Naive thymus-derived CD8-positive, alpha-beta T cell (primary cell): ENCODE measurements at regions not wholly inside any gene's neighbourhood (a gene's known extent, or its start where the extent isn't known, plus 50 kb on each side); places are given as distances from the start of the nearest gene placed in this dataset.

Source experiments
- ATAC-seq, 2 donors: fragments of 150-1000 bp; cut with Tn5 transposase in 1 of 2; sonication (Bioruptor Pico), chemical (Tn5 transposase) in 1 of 2; 1 replicate in 1 of 2; 2 replicates in 1 of 2; pipeline ENCODE4 v1.10.0; 2021; ENCODE audit warnings: mild to moderate bottlenecking in 2 of 2, moderate library complexity in 2 of 2
- POLR2A ChIA-PET: fragments of 350-600 bp; sonication (Branson Sonifier 250); formaldehyde crosslinking; loops from one replicate; lab custom pipeline; 2021; ENCODE audit warnings: antibody characterized with exemption; lab: Charles Lee
- DNase-seq, 10 donors: peaks; one replicate each; pipeline versions ENCODE4 v3.0.0 to v3.0.0-alpha.2; 2020 to 2022
- H3K27ac Mint-ChIP-seq, 10 donors: one replicate each; pipeline ENCODE4 v1.8.0; 2020 to 2022; ENCODE audit warnings: mild to moderate bottlenecking in 10 of 10, mixed read lengths in 10 of 10, moderate library complexity in 4 of 10, inconsistent platforms in 1 of 10
- H3K27me3 Mint-ChIP-seq, 5 donors: one replicate each; pipeline ENCODE4 v1.8.0; 2021 to 2022; ENCODE audit warnings: mixed read lengths in 5 of 5
- H3K36me3 Mint-ChIP-seq, 3 donors: one replicate each; pipeline ENCODE4 v1.8.0; 2020 to 2022; ENCODE audit warnings: mixed read lengths in 3 of 3, mild to moderate bottlenecking in 2 of 3, inconsistent platforms in 1 of 3
- H3K4me1 Mint-ChIP-seq, 4 donors: one replicate each; pipeline ENCODE4 v1.8.0; 2021 to 2022; ENCODE audit warnings: mixed read lengths in 4 of 4
- H3K4me3 Mint-ChIP-seq, 10 donors: one replicate each; pipeline ENCODE4 v1.8.0; 2020 to 2022; ENCODE audit warnings: mild to moderate bottlenecking in 10 of 10, mixed read lengths in 10 of 10, moderate library complexity in 6 of 10, inconsistent platforms in 1 of 10
- H3K9me3 Mint-ChIP-seq, 9 donors: one replicate each; pipeline ENCODE4 v1.8.0; 2020 to 2022; ENCODE audit warnings: mixed read lengths in 9 of 9, mild to moderate bottlenecking in 3 of 9, inconsistent platforms in 1 of 9, moderate library complexity in 1 of 9

- DNase-seq = no peak
- peaks cover 14 to 32% (median 24%) of the 10 kb centered on the region in 5 donors for H3K27me3 Mint-ChIP-seq
Measured at GRCh38 chr11:116471608-116472256, 301.1 kb downstream of the BUD13 start.

GRCh38 chr11:116468699-116469098 lies 304.1 kb downstream of the BUD13 start:
- POLR2A ChIA-PET = no interaction called here
- Mint-ChIP-seq H3K9me3 (peaks cover 0 to 9% (median 0%) of the 10 kb centered on the region in 9 donors), H3K27ac (no peak overlapping the region), H3K4me3 (no peak overlapping the region), H3K4me1 (peaks cover 0 to 4% (median 0%) of the 10 kb centered on the region in 4 donors), H3K36me3 (no peaks in the 10 kb centered on the region), H3K27me3 (peaks cover 18 to 29% (median 24%) of the 10 kb centered on the region in 5 donors)
- ATAC-seq (no peak), DNase-seq (no peak)

More at GRCh38 chr11:116471608-116472256, 301.1 kb downstream of the BUD13 start:
- Mint-ChIP-seq H3K9me3 (peaks cover 0 to 9% (median 0%) of the 10 kb centered on the region in 9 donors), H3K4me3 (no peak overlapping the region), H3K4me1 (peaks cover 0 to 4% (median 0%) of the 10 kb centered on the region in 4 donors), H3K27ac (no peak overlapping the region), H3K36me3 (no peaks in the 10 kb centered on the region)
- no peak for ATAC-seq
- POLR2A ChIA-PET = no interaction called here

- Mint-ChIP-seq H3K27ac (no peak overlapping the region), H3K4me3 (no peak overlapping the region), H3K9me3 (peaks cover 0 to 9% (median 0%) of the 10 kb centered on the region in 9 donors), H3K27me3 (peaks cover 18 to 28% (median 20%) of the 10 kb centered on the region in 5 donors), H3K4me1 (peaks cover 0 to 4% (median 0%) of the 10 kb centered on the region in 4 donors), H3K36me3 (no peaks in the 10 kb centered on the region)
- ATAC-seq = no peak
- POLR2A ChIA-PET = no interaction called here
- no peak for DNase-seq
Measured at GRCh38 chr11:116467823-116468222, 305.0 kb downstream of the BUD13 start.

- Mint-ChIP-seq H3K9me3 (peaks cover 0 to 9% (median 0%) of the 10 kb centered on the region in 9 donors), H3K4me1 (peaks cover 0 to 4% (median 0%) of the 10 kb centered on the region in 4 donors), H3K27ac (no peak overlapping the region), H3K4me3 (no peak overlapping the region), H3K27me3 (peaks cover 13 to 33% (median 18%) of the 10 kb centered on the region in 5 donors), H3K36me3 (no peaks in the 10 kb centered on the region)
- POLR2A ChIA-PET = no interaction called here
- ATAC-seq (no peak), DNase-seq (no peak)
Measured at GRCh38 chr11:116466801-116467200, 306.0 kb downstream of the BUD13 start.

GRCh38 chr11:116466191-116466590 lies 306.6 kb downstream of the BUD13 start:
- Mint-ChIP-seq H3K9me3 (peaks cover 0 to 9% (median 0%) of the 10 kb centered on the region in 9 donors), H3K36me3 (no peaks in the 10 kb centered on the region), H3K4me1 (peaks cover 0 to 4% (median 0%) of the 10 kb centered on the region in 4 donors), H3K27me3 (peaks cover 13 to 36% (median 22%) of the 10 kb centered on the region in 5 donors), H3K27ac (no peak overlapping the region), H3K4me3 (no peak overlapping the region)
- no peak for DNase-seq
- POLR2A ChIA-PET = no interaction called here
- no peak for ATAC-seq

GRCh38 chr11:116465056-116465455 lies 307.7 kb downstream of the BUD13 start:
- Mint-ChIP-seq H3K9me3 (peaks cover 0 to 9% (median 0%) of the 10 kb centered on the region in 9 donors), H3K27ac (no peak overlapping the region), H3K4me3 (no peak overlapping the region), H3K27me3 (peaks cover 9 to 31% (median 22%) of the 10 kb centered on the region in 5 donors), H3K4me1 (peaks cover 0 to under 1% (median 0%) of the 10 kb centered on the region in 4 donors), H3K36me3 (no peaks in the 10 kb centered on the region)
- no peak for DNase-seq
- POLR2A ChIA-PET = no interaction called here
- no peak for ATAC-seq

GRCh38 chr11:116461789-116462188 lies 311.0 kb downstream of the BUD13 start:
- H3K27me3 Mint-ChIP-seq = peaks cover 7 to 46% (median 17%) of the 10 kb centered on the region in 5 donors
- H3K36me3 Mint-ChIP-seq = no peaks in the 10 kb centered on the region
- H3K27ac Mint-ChIP-seq = no peak overlapping the region
- H3K4me1 Mint-ChIP-seq = peaks cover 0 to 2% (median 0%) of the 10 kb centered on the region in 4 donors
- POLR2A ChIA-PET = no interaction called here
- ATAC-seq = no peak
- no peaks in the 10 kb centered on the region for H3K9me3 Mint-ChIP-seq
- DNase-seq = no peak
- no peak overlapping the region for H3K4me3 Mint-ChIP-seq

GRCh38 chr11:116460156-116460920 lies 312.4 kb downstream of the BUD13 start:
- ATAC-seq (no peak), DNase-seq (no peak)
- Mint-ChIP-seq H3K4me3 (no peak overlapping the region), H3K9me3 (no peaks in the 10 kb centered on the region), H3K36me3 (no peaks in the 10 kb centered on the region), H3K27me3 (peaks cover 4 to 46% (median 13%) of the 10 kb centered on the region in 5 donors), H3K4me1 (peaks cover 0 to 2% (median 0%) of the 10 kb centered on the region in 4 donors), H3K27ac (no peak overlapping the region)
- POLR2A ChIA-PET = no interaction called here

- Mint-ChIP-seq H3K4me1 (peaks cover 0 to 2% (median 0%) of the 10 kb centered on the region in 4 donors), H3K27me3 (peaks cover 4 to 46% (median 13%) of the 10 kb centered on the region in 5 donors), H3K4me3 (no peak overlapping the region), H3K36me3 (no peaks in the 10 kb centered on the region), H3K9me3 (no peaks in the 10 kb centered on the region), H3K27ac (no peak overlapping the region)
- POLR2A ChIA-PET = no interaction called here
- DNase-seq (no peak), ATAC-seq (no peak)
Measured at GRCh38 chr11:116459185-116460045, 313.4 kb downstream of the BUD13 start.

- no peaks in the 10 kb centered on the region for H3K9me3 Mint-ChIP-seq
- H3K27ac Mint-ChIP-seq = no peak overlapping the region
- no peak for DNase-seq
Measured at GRCh38 chr11:116458546-116458945, 314.2 kb downstream of the BUD13 start.

GRCh38 chr11:116457336-116458007 lies 315.3 kb downstream of the BUD13 start:
- POLR2A ChIA-PET = no interaction called here
- Mint-ChIP-seq H3K4me3 (no peak overlapping the region), H3K4me1 (peaks cover 0 to 2% (median 0%) of the 10 kb centered on the region in 4 donors)

More at GRCh38 chr11:116458546-116458945, 314.2 kb downstream of the BUD13 start:
- POLR2A ChIA-PET = no interaction called here
- Mint-ChIP-seq H3K36me3 (no peaks in the 10 kb centered on the region), H3K4me3 (no peak overlapping the region), H3K4me1 (peaks cover 0 to 2% (median 0%) of the 10 kb centered on the region in 4 donors), H3K27me3 (peaks cover 4 to 46% (median 13%) of the 10 kb centered on the region in 5 donors)
- ATAC-seq = no peak

GRCh38 chr11:116454951-116455350 lies 317.8 kb downstream of the BUD13 start:
- no peak overlapping the region for H3K27ac Mint-ChIP-seq
- H3K4me1 Mint-ChIP-seq = peaks cover 0 to 2% (median 0%) of the 10 kb centered on the region in 4 donors
- no peak for DNase-seq
- ATAC-seq = no peak
- POLR2A ChIA-PET = no interaction called here
- H3K36me3 Mint-ChIP-seq = no peaks in the 10 kb centered on the region
- H3K4me3 Mint-ChIP-seq = no peak overlapping the region
- peaks cover 0 to 14% (median 5%) of the 10 kb centered on the region in 9 donors for H3K9me3 Mint-ChIP-seq
- H3K27me3 Mint-ChIP-seq = peaks cover 4 to 37% (median 8%) of the 10 kb centered on the region in 5 donors

More at GRCh38 chr11:116457336-116458007, 315.3 kb downstream of the BUD13 start:
- H3K9me3 Mint-ChIP-seq = peaks cover 0 to under 1% (median 0%) of the 10 kb centered on the region in 9 donors
- H3K36me3 Mint-ChIP-seq = no peaks in the 10 kb centered on the region
- DNase-seq = no peak
- no peak overlapping the region for H3K27ac Mint-ChIP-seq
- peaks cover 4 to 42% (median 13%) of the 10 kb centered on the region in 5 donors for H3K27me3 Mint-ChIP-seq
- no peak for ATAC-seq
